Mesothelial cell of epicardium (in vitro differentiated cells): ENCODE measurements at regions not wholly inside any gene's neighbourhood (a gene's known extent, or its start where the extent isn't known, plus 50 kb on each side); places are given as distances from the start of the nearest gene placed in this dataset.

ENCODE experiments used
- DNase-seq, 2 experiments: peaks; one replicate each; pipeline ENCODE4 v3.0.0; 2021; ENCODE audit warnings: low spot score in 2 of 2; ENCODE audit not compliant: unreplicated experiment in 2 of 2
- H3K27ac Mint-ChIP-seq: 2 replicates; pipeline ENCODE4 v1.8.0; 2021; ENCODE audit warnings: mixed read lengths
- H3K27me3 Mint-ChIP-seq: 2 replicates; pipeline ENCODE4 v1.8.0; 2021; ENCODE audit warnings: low read depth, mixed read lengths
- H3K36me3 Mint-ChIP-seq: 2 replicates; pipeline ENCODE4 v1.8.0; 2021; ENCODE audit warnings: mixed read lengths
- H3K4me1 Mint-ChIP-seq: 2 replicates; pipeline ENCODE4 v1.8.0; 2021; ENCODE audit warnings: mixed read lengths
- H3K4me3 Mint-ChIP-seq: 2 replicates; pipeline ENCODE4 v1.8.0; 2021; ENCODE audit warnings: mild to moderate bottlenecking, moderate library complexity, mixed read lengths
- H3K9me3 Mint-ChIP-seq: 2 replicates; pipeline ENCODE4 v1.8.0; 2021; ENCODE audit warnings: mixed read lengths
- CTCF ChIP-seq: fragments of 200-600 bp; sonication (generic); IDR thresholded peaks from one replicate; pipeline ENCODE4 v1.5.0; 2021; ENCODE audit warnings: antibody characterized with exemption; ENCODE audit not compliant: unreplicated experiment

DNA sequence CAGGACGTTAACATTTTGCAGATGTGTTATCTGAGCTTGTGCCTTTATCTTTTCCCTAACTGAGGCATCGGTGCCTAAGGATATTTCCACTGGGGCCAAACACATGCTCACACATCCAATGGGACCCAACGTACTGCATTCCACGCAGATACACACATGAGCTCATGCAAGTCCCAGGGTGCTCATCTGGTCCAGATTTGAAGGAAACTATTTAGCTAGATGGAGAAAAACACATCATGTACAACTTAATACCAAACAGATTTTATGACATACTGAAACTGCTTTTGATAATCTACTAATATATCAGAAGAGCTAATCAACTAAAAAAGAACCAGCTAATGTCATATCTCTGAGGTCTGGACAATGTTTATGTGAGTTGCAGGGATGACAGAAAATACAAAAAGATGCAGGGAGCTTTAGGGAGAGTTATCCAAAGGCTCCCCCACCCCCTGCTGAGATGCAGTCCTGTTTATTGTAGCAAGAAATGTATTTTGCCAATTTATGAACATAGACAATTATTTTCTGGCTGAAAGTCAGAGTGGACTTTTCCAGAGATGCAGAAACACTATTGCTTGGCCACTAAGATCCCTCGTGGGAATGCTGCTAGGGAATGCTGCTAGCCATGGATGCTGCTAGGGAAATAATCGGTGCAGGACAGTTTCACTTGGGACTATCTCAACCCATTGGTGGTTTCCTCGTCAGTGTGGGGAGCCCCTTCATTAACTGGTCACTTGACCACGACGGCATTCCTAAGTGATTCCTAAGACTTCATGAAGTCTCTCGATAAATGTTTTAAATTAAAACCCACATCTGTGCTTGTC lies 172.8 kb downstream of the SMIM20 start:
- DNase-seq = no peak
- peaks cover 6% of the 10 kb centered on the region for H3K36me3 Mint-ChIP-seq
- H3K9me3 Mint-ChIP-seq = peaks cover 17% of the 10 kb centered on the region
- TF ChIP-seq CTCF = no peak
- H3K27me3 Mint-ChIP-seq = no peaks in the 10 kb centered on the region
- H3K4me1 Mint-ChIP-seq = peaks cover 34% of the 10 kb centered on the region
- no peak overlapping the region for H3K27ac Mint-ChIP-seq
- H3K4me3 Mint-ChIP-seq = no peak overlapping the region

DNA sequence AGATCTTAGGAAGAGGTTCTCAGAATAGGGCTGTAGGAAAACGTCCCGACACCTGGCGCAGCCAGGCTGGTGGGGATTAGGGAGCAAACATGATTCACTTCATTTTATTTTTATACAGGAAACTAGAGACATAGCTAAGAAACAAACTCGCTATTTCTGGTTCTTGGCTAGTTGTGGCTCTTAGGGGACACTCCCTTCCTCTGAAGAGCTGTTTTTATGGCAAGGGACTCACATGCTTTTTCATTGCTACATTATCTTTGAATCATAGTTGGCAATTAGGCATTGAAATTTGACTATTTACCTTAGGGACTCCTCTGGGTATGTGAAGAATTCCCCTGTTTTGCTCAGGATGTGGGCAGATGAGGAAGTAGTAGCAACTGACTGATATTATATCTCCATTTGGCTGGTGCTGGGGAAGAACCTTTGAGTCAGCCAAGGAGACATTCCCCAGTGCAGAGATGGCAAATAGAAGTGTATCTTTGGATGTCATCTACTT lies 174.5 kb downstream of the SMIM20 start:
- Mint-ChIP-seq H3K4me1 (peaks cover 23% of the 10 kb centered on the region), H3K4me3 (no peak overlapping the region), H3K27ac (no peak overlapping the region), H3K36me3 (peaks cover 6% of the 10 kb centered on the region), H3K9me3 (peaks cover 17% of the 10 kb centered on the region), H3K27me3 (peaks cover 2% of the 10 kb centered on the region)
- no peak for DNase-seq
- TF ChIP-seq CTCF = no peak

GRCh38 chr4:26093551-26093950 lies 179.5 kb downstream of the SMIM20 start:
- Mint-ChIP-seq H3K4me1 (no peaks in the 10 kb centered on the region), H3K36me3 (peaks cover 6% of the 10 kb centered on the region), H3K9me3 (peaks cover 39% of the 10 kb centered on the region), H3K4me3 (no peak overlapping the region), H3K27ac (no peak overlapping the region), H3K27me3 (peaks cover 3% of the 10 kb centered on the region)
- no peak for DNase-seq
- TF ChIP-seq CTCF = no peak

DNA sequence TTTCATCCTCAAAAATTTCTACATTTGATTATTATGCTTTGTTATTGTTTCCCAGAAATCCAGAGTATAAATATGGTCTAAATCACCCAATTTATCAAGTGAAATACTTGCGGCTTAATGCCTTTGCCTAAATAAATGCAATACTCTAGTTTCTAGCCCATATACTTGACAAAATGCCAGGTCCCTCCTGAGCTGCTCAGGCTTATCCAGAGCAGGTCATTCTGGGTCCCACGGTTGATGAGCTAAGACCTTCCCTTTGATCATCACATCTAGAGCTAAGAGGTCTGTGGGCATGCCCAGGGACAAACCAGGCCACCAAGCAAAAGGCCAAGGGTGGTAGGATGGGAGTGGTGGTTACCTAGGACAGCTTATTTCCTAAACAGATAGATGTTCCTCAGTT lies 180.1 kb downstream of the SMIM20 start:
- DNase-seq = no peak
- H3K4me3 Mint-ChIP-seq = no peak overlapping the region
- H3K36me3 Mint-ChIP-seq = peaks cover 6% of the 10 kb centered on the region
- H3K9me3 Mint-ChIP-seq = peaks cover 44% of the 10 kb centered on the region
- H3K27ac Mint-ChIP-seq = no peak overlapping the region
- H3K27me3 Mint-ChIP-seq = peaks cover 3% of the 10 kb centered on the region
- H3K4me1 Mint-ChIP-seq = no peaks in the 10 kb centered on the region
- TF ChIP-seq CTCF = no peak

GRCh38 chr4:26094911-26095310 lies 180.9 kb downstream of the SMIM20 start:
- no peak overlapping the region for H3K4me3 Mint-ChIP-seq
- no peak for TF ChIP-seq CTCF
- peaks cover 3% of the 10 kb centered on the region for H3K27me3 Mint-ChIP-seq
- peaks cover 5% of the 10 kb centered on the region for H3K36me3 Mint-ChIP-seq
- no peak overlapping the region for H3K27ac Mint-ChIP-seq
- H3K9me3 Mint-ChIP-seq = peaks cover 49% of the 10 kb centered on the region
- no peak for DNase-seq
- no peaks in the 10 kb centered on the region for H3K4me1 Mint-ChIP-seq
